Right forelimb (tissue), 1 donor: ENCODE measurements at regions not wholly inside any gene's neighbourhood (a gene's known extent, or its start where the extent isn't known, plus 50 kb on each side); places are given as distances from the start of the nearest gene placed in this dataset.
A peak's percentile ranks its signal among the peaks of the same experiment; 100 is the strongest.

ENCODE experiments used
- DNase-seq: peaks from one replicate; pipeline ENCODE4 v3.0.0-alpha.2; 2018

DNA sequence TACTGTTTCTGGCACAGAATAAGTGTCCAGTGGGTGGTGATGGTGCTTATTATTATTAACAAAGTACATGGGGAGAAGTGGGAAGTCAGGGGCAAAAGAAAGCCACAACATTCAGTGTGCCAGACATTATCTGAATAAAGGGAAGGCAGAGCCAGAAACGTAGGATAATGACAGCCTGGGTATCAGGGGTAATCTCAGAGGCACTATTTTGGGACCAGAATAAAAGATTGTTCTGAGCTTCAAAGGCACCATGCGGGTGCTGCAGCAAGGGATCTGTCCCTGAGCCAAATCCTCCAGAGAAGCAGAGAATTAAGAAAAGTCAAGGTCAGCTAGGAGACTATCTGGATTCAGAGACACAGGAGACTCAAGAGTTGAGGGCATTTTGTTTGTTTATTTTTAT is 328.8 kb upstream of the GATB start:
- no peak for DNase-seq

DNA sequence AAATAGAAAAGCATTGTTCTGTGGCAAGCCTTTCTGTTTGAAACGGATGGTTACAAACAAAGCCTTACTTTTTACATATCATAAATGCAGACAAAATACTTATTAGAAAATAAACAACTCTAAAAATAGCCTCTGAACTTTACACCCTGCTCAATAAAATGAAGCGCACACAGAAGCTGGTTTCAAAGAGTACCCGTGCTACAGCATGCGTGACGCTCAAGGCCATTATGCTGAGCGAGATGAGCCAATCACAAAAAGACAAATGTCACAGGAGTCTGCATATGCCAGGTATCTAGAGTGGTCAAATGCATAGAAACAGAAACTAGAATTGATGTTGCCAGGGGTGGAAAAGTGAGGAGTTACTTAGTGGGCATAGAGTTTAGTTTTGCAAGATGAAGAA is 326.5 kb upstream of the GATB start:
- DNase-seq, result no peak

DNA sequence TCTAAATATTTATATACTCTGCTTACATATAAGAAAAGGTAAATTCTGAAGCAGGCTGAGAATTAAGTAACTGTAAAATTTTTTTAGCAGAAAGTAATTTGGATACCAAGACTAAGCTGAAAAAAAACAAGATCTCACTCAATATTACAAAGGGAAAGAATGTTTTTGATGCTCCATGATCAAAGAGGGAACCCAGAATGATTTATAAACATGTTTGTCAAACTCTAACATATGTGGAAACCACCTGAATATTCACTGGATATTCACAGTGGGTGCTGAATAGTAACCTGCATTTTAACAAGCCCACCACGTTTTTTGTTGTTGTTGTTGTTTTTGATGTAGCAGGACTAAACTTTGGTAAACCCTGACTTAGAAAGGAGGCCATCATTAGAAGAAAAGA is 324.9 kb upstream of the GATB start:
- no peak for DNase-seq

DNA sequence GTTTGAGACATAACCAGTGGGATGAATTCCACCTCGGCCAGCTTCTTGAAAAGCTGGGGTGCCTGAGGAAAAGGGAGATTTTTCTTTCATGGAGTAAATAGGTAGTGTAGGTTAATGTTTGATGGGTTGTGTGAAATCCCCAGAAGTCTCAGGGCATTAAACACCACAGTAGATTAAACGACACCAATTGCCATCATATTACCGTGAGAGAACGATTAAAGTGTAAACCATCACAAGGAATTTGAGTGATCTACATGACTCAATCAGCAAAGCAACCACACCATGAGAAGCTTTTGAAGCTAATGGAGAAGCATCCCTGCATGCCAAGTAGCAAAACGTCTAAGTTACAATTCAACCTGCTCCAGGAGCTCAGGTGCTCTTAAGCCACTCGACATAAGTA is 322.5 kb upstream of the GATB start:
- no peak for DNase-seq

DNA sequence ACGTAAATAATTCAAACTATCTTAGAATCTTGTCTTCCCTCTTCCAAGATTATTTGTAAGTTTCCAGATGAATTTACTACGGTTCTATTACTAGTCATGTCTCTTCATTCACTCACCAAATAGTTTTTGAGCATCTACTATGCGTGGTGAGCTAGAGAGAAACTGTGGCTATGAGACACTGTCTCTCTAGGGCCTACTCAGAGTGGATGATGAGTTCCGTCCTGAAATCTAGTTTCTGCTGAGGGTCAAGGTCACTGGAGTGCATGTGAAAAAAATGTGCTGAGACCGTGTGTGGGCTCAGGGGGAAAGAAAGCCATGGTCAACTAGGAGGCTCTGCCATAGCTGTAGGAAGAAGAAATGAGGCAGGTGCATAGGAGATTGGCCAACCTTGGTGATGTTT is 320.2 kb upstream of the GATB start:
- no peak for DNase-seq

DNA sequence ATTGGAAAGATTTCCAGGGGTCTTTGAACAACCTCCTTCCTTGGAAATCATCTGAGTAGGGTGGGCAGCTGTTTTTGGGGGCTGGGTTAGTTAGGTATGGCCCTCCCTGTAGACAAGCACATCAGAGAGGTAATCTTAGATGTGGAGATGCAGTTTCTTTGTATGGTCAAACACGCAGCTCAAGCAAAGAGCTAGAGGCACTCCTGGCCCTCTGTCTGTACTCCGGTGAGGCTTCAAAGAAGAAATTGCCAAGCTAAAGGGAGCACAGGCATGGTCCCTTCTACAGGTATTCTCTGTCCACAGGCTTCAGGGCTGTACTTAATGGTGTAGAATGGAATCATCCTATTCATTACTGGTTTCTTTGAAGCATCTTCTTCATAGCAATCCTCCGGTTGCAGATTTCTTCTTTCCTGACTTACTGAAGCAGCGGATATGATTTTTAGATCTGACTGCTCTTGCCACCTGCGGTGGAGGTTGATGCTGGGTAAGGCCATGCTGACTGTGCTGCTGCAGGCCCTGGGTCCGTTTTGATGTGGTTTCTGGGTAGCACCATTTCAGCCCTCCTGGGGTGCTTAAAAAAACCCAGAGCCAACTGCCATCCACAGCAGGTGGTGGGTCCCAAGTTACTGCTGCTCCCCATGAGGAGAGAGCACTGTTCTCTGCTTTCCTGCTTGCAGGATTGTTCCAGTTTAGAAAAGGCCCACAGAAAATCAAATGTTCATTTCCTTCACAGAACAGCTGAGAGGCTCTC is 318.9 kb upstream of the GATB start:
- DNase-seq, result no peak

DNA sequence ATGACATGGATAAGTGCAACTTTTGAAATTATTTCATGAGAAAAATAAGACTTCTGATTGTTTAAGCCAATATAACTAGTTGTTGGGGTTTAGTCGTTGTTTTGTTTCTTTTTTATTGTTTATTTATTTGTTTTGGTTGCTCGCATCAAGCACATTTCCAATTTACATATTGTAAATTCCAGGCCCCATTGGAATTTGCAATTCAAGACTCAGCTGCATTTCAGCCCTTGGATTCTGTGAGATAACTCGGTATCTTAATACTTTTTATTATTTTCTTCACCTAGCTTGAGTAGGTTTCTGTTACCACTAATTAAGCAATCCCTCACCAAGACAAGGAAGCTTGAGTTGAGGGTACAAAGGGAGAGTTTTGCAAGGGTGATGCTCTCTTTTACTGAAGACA is 318.3 kb upstream of the GATB start:
- no peak for DNase-seq

DNA sequence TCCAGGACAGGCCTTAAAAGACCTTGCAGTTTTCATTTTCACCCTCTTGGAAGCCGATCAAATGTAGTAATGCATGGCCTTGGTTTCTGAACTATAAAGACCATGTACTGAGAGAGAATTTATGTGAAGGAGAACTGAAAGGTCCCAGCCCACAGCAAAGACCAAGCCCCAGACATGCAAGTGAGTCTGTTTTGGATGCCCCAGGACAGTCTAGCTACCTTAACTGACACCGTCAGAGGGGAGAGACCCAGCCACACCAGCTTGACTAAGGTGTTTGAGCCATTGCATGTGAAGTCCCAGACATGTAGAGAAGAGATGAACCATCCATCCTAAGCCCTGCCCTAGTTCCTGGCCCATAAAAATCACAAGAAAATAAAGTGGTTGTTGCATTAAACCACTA is 316.8 kb upstream of the GATB start:
- no peak for DNase-seq

DNA sequence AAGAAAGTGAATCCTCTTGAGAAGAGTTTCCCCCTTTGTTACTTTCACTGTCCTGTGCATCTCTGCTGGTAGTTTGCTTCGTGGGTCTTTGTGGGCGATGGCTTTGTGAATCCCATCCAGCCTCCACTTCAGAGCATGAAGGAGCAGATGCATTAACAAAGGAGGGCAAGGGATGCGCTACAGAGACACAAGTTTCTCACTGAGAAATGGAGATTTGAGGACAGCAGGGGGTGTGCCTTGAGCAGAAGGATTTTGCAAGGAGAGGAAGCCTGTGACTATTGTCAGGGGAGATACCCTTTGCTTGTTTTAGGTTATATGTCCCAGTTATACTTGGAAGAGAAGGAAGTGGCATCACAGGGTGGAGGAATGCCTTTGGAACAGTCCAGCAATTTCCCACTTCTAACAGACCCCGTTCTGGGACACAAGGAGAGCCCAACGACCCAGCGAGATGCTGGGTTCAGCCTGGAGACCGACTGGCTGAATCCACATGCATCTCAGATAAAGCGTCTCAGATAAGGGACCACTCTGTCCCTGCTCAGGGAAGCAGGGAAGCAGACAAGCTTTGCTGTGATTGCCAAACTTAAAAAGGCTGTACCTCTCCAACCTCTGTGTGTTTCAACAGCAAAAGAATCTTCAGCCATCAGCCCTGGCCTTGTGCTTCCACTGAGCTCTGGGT is 314.6 kb upstream of the GATB start:
- DNase-seq, result no peak

DNA sequence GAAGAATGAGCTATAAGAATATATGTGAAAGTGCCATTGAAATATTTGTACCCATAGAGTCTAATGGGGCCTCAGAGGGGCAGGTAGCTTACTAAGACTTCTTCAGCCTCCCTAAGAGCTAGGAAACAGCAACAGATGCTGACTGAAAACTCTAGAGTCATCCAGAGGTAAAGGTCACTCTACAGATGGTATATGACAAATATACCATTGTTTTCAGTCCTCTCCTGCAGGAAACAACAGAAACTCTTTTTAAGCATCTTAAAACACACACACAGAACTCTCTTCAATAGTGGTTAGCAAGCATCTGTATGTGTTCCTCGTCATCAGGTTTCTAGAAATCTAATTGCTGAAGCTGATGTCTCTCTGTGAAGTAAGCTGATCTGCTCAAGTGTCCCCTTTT is 313.8 kb upstream of the GATB start:
- DNase-seq, result no peak

DNA sequence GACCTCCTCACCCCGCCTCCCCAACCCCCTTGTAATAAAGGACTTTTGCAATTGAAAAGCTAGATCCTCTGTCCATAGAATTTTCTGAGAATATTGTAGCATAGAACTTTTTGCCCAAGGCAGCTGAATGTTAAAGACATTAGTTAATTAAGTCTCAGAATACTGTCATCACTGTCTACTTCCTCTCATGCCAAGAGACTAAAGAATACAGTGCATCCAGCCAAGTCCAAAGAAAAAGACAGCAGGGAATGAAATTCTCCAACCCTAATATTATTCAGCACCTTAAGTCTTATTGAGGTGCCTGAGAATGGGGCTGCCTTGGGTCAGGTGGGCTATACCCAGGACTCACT is 313.3 kb upstream of the GATB start:
- no peak for DNase-seq

DNA sequence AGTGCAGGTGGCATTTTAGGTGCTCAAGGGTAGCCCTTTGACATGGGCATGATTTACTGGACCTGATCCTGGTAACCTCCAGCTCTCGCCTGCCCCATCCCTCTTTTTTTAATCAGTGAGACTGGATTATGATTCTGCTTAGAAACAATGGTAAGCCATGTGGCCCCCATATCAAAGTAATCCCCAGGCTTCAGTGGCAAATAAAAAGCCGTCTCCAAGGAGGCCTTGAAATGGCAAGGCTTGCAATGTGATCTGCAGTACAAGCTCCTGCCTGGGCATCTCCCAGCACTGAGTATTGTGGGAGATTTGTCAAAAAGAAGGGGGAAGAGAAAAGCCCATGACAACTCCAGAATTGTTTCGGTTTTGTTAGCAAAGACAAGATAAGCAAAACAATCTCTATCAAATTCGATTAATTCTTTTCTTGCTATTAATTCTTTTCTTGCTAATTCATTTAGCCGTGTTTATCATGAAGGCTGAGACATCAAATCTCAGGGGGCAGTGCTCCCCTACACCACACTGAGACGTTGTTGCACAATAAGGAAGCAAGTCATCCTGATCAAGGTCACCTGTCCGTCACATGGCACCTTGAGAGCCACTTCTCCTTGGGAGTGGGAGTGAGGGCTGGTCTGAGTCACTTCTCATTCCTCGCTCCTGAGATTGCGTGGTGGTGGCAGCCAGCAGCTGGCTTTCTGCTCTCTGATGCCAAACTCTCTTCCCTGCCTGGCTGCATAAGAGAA is 312.7 kb upstream of the GATB start:
- DNase-seq, result no peak

DNA sequence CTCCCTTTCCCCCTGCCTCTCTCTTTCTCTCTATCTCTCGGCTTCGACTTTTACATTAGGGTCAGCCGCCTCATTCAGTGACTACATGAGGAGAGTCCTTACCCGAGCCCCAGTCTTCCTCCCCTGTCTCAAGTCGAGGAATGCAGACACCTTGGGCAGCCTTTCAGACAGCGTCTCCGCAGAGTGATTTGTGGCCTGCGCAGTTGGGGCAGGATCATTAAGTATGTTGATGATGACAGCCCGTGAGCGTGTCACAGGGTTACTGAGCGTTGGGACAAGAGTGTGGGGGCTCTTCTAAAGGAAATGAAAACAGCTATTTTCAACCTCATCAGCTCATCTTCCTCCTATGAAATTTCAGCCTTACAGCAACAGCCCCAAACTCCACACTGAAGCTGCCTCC is 312.1 kb upstream of the GATB start:
- no peak for DNase-seq

DNA sequence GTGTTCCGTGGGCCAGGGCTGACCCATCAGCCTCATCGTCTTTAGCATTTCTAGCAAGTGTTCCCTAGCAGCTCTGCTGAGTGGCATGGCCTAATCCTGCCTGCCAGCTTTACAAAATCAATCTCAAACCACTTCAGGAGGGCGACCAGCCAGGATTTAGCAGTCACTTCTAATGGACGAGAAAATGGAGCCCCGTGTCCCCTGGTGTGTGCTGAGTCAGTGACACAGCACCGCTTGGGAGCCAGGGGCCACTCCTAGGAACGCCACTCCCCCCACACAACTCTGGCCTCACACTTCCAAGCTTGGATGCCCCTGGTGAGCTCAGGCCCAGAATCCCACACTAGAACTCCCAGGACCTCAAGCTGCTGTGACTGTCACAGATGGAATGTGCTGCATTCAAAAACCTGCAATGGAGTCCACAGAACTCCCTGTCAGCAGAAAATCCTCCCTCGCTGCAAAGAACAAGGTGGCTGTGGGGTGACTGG is 311.2 kb upstream of the GATB start:
- DNase-seq, result no peak

DNA sequence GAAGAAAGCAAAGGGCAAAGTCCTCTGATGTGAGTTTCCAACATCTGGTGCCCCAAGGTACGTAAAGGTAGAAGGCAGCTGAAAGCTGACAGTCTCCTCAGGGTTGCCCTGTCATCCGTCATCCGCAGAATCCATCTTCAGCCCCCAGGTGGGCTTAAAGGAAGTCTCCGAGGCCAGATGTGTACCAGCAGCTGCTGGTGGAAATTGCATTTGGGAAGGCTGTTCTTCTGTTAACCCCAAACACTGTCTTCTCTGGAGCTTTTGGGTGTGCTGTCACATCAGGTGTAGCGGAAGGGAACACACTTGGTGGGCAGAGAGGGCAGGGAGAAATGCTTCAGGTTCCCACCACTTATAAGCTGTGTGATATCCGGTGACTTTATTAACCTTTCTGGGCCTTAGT is 310.0 kb upstream of the GATB start:
- no peak for DNase-seq

DNA sequence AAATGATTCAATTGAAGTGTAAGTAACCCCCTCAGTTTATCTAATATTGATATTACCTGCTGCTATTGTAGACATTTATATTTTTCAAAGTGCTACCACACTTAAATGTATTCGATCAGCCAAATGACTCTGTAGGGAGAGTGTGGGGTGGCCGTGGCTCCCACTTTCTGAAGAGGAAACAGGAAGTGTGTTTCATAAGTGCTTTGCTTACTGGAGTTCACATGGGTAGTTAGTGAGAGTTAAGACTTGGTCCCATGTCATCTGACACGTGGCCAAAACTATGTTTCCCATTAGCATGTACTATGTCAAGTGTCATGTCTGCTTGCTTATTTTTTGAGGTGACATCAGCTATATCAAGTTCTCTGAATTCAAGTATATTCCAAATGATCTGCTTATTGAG is 308.1 kb upstream of the GATB start:
- DNase-seq, result no peak

DNA sequence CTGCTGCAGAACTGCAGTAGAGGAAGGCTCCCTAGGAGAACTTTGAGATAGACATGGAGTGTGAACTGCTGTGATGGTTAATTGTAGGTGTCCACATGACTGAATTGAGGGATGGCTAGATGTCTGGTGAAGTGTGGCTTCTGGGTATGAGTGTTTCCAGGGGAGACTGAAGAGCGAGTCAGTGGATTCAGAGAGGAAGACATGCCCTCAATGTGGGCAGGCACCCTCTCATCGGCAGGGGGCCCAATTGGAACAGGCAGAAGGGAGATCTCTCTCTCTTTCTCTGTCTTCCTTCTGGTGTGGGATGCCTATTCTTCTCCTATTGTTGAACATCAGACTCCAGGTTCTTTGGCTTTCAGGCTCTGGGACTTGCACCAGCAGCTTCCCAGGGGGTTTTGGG is 304.7 kb upstream of the GATB start:
- no peak for DNase-seq

DNA sequence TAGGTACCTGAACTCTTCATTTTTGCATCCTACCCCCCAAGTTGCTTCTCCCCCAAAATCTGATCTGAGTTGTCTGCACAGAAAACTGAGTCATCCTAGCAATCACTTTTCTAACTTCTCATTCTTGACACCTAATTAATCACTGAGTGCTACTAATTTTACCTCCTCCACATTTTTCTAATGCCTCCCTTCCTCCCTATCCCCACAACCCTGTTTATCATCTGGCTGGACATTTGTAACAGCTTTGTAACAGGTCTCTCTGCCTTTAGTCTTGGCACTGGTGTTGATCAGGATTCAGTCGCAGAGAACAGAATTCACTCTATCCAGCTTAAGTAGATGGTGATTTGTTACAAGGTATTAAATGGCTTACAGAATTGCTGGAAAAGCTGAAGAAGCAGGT is 303.9 kb upstream of the GATB start:
- DNase-seq, result no peak

DNA sequence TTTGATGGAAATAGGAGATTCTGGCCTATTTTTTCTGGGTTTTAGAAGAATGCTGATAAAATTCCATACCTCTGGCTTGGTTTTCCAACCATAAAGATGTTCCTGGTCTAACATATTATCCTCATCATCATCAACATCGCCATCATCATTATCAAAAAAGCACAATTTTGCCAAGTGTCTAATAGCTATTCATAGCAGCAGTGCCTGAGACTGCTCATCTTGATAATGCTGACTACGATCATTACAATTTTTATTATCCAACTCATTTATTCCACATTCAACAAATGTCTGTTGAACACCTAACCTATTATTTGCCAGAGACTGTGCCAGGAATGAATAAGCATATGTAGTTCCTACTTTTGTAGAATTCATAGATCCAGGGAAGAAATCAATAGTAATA is 303.5 kb upstream of the GATB start:
- DNase-seq, result no peak

DNA sequence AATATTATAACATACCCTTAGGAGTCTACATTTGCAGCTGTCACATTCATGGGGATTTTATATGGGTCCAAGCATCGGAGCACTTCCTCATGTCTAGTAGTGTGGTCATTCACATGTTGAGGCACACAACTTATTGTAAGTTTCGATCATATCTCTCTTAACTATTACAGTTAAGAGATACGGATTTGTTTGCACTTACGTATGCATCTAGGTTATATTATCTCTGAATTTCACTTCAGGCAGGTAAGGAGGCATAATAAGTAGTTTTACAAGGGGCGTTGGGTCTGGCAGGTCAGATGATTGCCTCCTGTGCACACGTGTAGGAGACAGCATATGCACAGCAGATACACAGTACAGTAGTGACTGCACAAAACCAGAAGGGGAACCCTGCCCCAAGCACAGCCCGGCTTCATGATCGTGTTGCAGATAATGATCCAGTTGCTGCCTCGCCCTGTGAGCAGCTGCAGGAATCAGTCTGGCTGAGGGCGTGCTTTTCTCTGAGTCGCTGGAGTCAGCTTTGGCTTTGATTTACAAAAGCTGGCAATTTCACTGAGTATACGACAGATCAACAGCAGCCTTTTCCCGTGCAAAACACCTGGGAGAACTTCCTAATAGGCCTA is 302.9 kb upstream of the GATB start:
- DNase-seq, result peak; percentile 61

DNA sequence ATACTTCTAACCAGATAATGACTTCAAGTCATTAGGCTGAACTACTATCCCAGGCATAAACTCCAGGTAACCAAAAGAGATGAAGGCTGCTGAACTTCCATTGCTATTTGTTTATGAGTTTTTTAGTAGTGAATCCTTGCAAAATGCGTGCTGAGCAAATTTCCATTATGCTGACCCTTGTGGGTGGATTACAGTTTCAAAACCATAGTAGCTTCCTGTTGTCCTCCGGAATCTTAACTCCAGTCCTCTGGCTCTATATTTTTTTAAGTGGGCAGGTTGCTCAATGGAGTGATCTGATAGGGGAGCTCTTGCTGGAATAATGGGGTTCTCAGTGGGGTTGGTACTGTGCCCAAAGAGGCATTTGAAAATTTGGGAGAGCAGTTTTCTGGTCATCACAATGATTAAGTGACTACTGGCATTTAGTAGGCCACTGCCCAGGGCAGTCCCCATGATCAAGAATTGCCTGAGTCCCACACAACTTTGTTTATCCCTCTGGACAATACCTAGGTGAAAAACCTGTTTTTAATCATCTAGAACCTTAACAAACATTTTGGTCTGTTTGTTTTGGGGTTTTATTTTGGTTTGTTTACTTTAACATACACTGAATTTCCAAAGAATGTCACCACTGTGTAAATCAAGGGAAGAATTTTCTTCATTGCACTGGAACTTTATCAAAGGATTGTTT is 302.3 kb upstream of the GATB start:
- no peak for DNase-seq

DNA sequence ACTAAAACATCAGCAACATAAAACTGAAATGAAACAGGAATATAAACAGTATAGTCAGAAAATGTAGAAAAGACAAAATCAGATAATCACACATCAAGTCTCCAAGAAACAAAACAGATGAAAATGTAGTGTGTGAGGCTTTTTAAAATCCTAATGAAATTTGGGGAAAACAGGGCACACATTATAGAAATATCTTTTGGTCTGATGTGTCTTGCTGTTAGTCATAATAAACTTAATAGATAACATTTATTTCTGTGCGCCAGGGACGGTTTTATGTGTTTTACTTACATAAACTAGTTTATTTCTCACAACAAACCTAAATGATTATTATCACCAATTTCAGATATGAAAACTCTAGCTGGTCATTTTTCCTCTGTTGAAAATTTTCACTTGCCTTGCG is 293.9 kb upstream of the GATB start:
- DNase-seq, result no peak

DNA sequence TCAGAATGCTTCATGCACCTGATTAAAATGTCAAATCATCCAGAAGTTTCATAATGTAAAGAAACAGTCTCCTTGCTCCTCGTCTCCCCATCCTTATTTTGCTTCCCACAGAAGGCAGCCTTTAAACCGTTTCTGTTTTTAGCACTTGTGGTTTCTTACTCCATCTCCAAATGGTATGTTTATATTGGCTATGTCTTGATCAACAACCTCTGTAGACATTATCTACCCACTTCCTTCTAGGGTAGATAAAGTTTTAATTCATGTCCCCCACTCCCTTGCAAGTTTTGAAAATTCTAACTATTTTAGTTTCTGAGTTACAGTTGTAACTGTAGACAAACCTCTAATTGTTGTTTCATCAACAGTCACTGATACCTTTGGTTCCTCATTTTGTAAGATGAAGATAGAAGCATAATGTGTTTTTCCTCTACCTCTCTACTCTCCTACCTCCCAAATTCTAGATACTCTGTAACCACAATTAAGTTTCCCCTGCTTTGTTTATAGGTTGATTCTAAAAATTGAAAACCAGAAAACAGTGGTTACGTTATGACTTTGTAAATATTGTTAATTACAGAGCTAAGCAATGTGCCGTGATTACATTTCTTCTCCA is 291.7 kb upstream of the GATB start:
- no peak for DNase-seq
